ENCODE measurements at regions not wholly inside any gene's neighbourhood (a gene's known extent, or its start where the extent isn't known, plus 50 kb on each side); places are given as distances from the start of the nearest gene placed in this dataset.

DNA sequence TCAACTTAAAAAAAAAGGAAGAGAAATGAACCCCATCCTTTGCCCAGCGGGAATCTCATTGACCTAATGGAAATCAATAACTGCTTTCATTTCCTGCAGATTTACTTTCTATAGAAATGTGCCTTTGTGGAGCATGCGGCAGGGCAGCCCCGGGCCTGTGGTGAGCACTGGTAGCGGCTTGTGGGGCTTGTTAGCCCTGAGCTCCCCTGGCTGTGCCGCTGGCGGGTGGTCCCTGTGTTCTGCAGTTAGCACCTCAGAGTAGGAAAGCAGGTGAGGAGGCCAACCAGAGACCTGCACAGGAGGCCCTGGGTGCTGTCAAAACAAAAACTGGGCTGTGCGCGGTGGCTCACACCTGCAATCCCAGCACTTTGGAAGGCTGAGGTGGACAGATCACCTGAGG, 76.8 kb upstream of the CDK20 start:
- TF ChIP-seq, protein P1, sequence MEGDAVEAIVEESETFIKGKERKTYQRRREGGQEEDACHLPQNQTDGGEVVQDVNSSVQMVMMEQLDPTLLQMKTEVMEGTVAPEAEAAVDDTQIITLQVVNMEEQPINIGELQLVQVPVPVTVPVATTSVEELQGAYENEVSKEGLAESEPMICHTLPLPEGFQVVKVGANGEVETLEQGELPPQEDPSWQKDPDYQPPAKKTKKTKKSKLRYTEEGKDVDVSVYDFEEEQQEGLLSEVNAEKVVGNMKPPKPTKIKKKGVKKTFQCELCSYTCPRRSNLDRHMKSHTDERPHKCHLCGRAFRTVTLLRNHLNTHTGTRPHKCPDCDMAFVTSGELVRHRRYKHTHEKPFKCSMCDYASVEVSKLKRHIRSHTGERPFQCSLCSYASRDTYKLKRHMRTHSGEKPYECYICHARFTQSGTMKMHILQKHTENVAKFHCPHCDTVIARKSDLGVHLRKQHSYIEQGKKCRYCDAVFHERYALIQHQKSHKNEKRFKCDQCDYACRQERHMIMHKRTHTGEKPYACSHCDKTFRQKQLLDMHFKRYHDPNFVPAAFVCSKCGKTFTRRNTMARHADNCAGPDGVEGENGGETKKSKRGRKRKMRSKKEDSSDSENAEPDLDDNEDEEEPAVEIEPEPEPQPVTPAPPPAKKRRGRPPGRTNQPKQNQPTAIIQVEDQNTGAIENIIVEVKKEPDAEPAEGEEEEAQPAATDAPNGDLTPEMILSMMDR (conservative IDR thresholded peaks at IDR 0.05; ENCODE audit: low read depth, low read length) = no peak
- no peak for TF ChIP-seq EZH2 (IDR thresholded peaks at IDR 0.05; ENCODE audit: low read length, unreplicated experiment)
- TF ChIP-seq EZH2phosphoT487 (IDR thresholded peaks at IDR 0.05; ENCODE audit: borderline replicate concordance, low read length) = no peak

All from PC-3 (cell line).